ENCODE measurements at regions not wholly inside any gene's neighbourhood (a gene's known extent, or its start where the extent isn't known, plus 50 kb on each side); places are given as distances from the start of the nearest gene placed in this dataset.

DNA sequence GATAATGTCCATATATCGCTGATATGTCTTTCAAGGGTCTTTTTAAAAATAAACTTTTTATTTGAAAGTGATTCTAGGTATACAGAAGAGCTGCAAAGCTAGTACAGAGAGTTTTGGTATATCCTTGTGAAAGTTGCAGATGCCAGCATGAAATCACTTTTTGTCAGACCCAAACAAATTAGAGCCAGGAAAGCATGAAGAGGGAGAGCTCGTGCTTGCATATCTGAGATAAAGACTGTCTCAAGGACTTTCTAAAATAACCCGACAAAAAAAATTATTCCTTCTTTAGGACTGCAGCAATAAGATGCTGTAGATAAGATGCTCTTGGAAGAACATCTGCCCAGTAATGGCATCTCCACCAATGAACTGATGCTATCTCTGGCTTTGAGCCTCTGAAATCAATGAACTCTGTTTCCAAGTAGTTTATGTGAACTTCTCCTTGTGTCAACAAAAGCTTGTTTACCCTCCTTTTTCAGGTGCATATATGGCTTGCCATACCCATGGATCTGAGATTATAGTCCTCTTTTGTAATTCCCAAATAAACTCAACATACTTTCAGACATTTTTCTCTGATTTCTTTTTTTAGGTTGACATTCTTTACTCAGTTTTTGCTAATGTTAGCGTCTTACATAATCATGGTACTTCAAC is 774.6 kb upstream of the FAM98A start:
- DNase-seq = no peak
- no peaks in the 10 kb centered on the region for H3K27me3 Mint-ChIP-seq (ENCODE audit: unreplicated experiment)
- CTCF ChIA-PET = no interaction called here
- intact Hi-C loops (cut with micrococcal nuclease; ENCODE audit: unreplicated experiment) = no loop called here
- no peaks in the 10 kb centered on the region for H3K4me1 Mint-ChIP-seq (ENCODE audit: low read depth, unreplicated experiment)
- H3K27ac Mint-ChIP-seq (ENCODE audit: unreplicated experiment) = no peak overlapping the region
- H3K9me3 Mint-ChIP-seq (ENCODE audit: low read depth, unreplicated experiment) = peaks cover 17% of the 10 kb centered on the region
- TF ChIP-seq, protein P1, sequence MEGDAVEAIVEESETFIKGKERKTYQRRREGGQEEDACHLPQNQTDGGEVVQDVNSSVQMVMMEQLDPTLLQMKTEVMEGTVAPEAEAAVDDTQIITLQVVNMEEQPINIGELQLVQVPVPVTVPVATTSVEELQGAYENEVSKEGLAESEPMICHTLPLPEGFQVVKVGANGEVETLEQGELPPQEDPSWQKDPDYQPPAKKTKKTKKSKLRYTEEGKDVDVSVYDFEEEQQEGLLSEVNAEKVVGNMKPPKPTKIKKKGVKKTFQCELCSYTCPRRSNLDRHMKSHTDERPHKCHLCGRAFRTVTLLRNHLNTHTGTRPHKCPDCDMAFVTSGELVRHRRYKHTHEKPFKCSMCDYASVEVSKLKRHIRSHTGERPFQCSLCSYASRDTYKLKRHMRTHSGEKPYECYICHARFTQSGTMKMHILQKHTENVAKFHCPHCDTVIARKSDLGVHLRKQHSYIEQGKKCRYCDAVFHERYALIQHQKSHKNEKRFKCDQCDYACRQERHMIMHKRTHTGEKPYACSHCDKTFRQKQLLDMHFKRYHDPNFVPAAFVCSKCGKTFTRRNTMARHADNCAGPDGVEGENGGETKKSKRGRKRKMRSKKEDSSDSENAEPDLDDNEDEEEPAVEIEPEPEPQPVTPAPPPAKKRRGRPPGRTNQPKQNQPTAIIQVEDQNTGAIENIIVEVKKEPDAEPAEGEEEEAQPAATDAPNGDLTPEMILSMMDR (IDR thresholded peaks at IDR 0.05; ENCODE audit: unreplicated experiment) = no peak
- no peaks in the 10 kb centered on the region for H3K36me3 Mint-ChIP-seq (ENCODE audit: insufficient read depth, unreplicated experiment)
- BruUV-seq (replicated peaks) = no TSS peak
- H3K4me3 Mint-ChIP-seq (ENCODE audit: low read depth, unreplicated experiment) = no peak overlapping the region

DNA sequence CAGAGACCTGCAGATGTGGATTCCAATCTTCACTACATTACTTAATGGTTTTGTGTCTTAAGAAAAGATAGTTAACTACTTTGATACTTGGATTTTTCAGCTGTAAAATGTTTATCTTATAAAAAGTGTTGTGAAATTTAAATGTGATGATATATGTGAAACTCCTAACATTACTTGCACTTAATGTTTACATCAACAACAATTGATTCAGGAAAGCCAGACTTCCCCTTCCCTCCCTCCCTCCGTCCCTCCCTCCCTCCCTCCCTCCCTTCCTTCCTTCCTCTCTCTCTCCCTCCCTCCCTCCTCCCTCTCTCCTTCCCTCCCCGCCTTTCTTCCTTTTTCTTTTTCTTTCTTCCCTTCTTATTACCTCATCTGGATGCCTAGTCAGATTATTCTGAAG is 773.9 kb upstream of the FAM98A start:
- BruUV-seq (replicated peaks) = no TSS peak
- H3K27ac Mint-ChIP-seq (ENCODE audit: unreplicated experiment) = no peak overlapping the region
- CTCF ChIA-PET = no interaction called here

DNA sequence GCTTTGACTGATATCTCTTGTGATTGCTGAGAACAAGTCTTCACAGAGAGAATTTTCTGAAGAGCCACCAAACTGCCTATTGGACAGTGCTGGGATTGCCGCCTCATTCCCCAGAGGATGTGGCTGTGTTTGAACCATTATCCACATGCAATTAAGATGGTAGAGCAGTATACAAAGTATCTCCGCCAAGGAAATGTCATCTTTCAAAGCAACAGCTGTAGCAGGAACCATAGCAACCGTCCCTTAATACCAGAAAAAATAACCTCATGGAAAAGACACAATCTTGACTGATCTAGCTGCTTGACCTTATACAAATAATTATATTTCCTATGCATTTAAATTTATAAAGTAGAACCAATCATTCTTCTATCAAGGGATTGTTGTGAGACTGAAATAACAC is 772.6 kb upstream of the FAM98A start:
- H3K9me3 Mint-ChIP-seq (ENCODE audit: low read depth, unreplicated experiment) = peaks cover 17% of the 10 kb centered on the region
- no peak overlapping the region for H3K27ac Mint-ChIP-seq (ENCODE audit: unreplicated experiment)
- intact Hi-C loops (cut with micrococcal nuclease; ENCODE audit: unreplicated experiment) = no loop called here
- BruUV-seq (replicated peaks) = no TSS peak
- DNase-seq = no peak
- TF ChIP-seq, protein P1 (IDR thresholded peaks at IDR 0.05; ENCODE audit: unreplicated experiment) = no peak
- H3K36me3 Mint-ChIP-seq (ENCODE audit: insufficient read depth, unreplicated experiment) = no peaks in the 10 kb centered on the region
- no peak overlapping the region for H3K4me3 Mint-ChIP-seq (ENCODE audit: low read depth, unreplicated experiment)
- H3K27me3 Mint-ChIP-seq (ENCODE audit: unreplicated experiment) = no peaks in the 10 kb centered on the region
- CTCF ChIA-PET = no interaction called here
- no peaks in the 10 kb centered on the region for H3K4me1 Mint-ChIP-seq (ENCODE audit: low read depth, unreplicated experiment)

More for the DNA sequence above, 773.9 kb upstream of the FAM98A start:
- no peaks in the 10 kb centered on the region for H3K4me1 Mint-ChIP-seq (ENCODE audit: low read depth, unreplicated experiment)
- intact Hi-C loops (cut with micrococcal nuclease; ENCODE audit: unreplicated experiment) = no loop called here
- H3K9me3 Mint-ChIP-seq (ENCODE audit: low read depth, unreplicated experiment) = peaks cover 17% of the 10 kb centered on the region
- no peak for DNase-seq
- H3K27me3 Mint-ChIP-seq (ENCODE audit: unreplicated experiment) = no peaks in the 10 kb centered on the region
- H3K4me3 Mint-ChIP-seq (ENCODE audit: low read depth, unreplicated experiment) = no peak overlapping the region
- H3K36me3 Mint-ChIP-seq (ENCODE audit: insufficient read depth, unreplicated experiment) = no peaks in the 10 kb centered on the region
- TF ChIP-seq, protein P1 (IDR thresholded peaks at IDR 0.05; ENCODE audit: unreplicated experiment) = no peak

DNA sequence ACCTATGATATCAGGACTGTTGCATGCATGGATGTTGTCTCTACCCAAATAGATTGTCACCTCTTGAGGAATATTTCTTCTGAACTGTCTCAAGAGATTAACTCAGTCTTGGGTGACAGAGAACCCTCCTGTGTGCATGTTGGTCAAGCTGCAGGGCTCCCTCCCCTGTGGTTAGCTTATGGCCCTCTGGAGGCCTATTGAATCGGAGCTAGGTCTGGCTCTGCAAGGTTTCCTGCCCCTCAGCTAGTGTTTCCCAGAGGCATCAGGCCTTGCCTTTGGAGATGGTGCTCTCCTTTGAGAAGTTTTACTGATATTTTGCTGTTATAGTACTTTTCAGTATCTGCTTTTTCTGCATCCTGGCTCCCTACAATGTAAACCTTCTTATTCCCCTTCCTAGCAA is 769.2 kb upstream of the FAM98A start:
- peaks cover 13% of the 10 kb centered on the region for H3K9me3 Mint-ChIP-seq (ENCODE audit: low read depth, unreplicated experiment)
- H3K27ac Mint-ChIP-seq (ENCODE audit: unreplicated experiment) = no peak overlapping the region
- H3K4me1 Mint-ChIP-seq (ENCODE audit: low read depth, unreplicated experiment) = no peaks in the 10 kb centered on the region
- no peak overlapping the region for H3K4me3 Mint-ChIP-seq (ENCODE audit: low read depth, unreplicated experiment)
- no TSS peak for BruUV-seq (replicated peaks)
- no peaks in the 10 kb centered on the region for H3K27me3 Mint-ChIP-seq (ENCODE audit: unreplicated experiment)
- TF ChIP-seq, protein P1 (IDR thresholded peaks at IDR 0.05; ENCODE audit: unreplicated experiment) = no peak
- CTCF ChIA-PET = no interaction called here
- no peaks in the 10 kb centered on the region for H3K36me3 Mint-ChIP-seq (ENCODE audit: insufficient read depth, unreplicated experiment)
- no peak for DNase-seq
- intact Hi-C loops (cut with micrococcal nuclease; ENCODE audit: unreplicated experiment) = no loop called here
